TTC549 (cell line): ENCODE measurements at regions not wholly inside any gene's neighbourhood (a gene's known extent, or its start where the extent isn't known, plus 50 kb on each side); places are given as distances from the start of the nearest gene placed in this dataset.

ENCODE experiments used
- FAIRE-seq: peaks from 2 replicates; lab custom pipeline; 2012; peaks lifted over from hg19 to GRCh38; lab: Jason Lieb, UNC

- FAIRE-seq: no peak
These were observed 370.2 kb downstream of the DUSP10 start for GRCh38 chr1:221371705-221372104.

GRCh38 chr1:221373795-221374194 is 368.1 kb downstream of the DUSP10 start:
- no peak for FAIRE-seq

GRCh38 chr1:221376286-221376685 is 365.6 kb downstream of the DUSP10 start:
- FAIRE-seq: no peak

GRCh38 chr1:221381910-221382623 is 359.8 kb downstream of the DUSP10 start:
- no peak for FAIRE-seq

GRCh38 chr1:221392453-221392852 is 349.4 kb downstream of the DUSP10 start:
- no peak for FAIRE-seq

DNA sequence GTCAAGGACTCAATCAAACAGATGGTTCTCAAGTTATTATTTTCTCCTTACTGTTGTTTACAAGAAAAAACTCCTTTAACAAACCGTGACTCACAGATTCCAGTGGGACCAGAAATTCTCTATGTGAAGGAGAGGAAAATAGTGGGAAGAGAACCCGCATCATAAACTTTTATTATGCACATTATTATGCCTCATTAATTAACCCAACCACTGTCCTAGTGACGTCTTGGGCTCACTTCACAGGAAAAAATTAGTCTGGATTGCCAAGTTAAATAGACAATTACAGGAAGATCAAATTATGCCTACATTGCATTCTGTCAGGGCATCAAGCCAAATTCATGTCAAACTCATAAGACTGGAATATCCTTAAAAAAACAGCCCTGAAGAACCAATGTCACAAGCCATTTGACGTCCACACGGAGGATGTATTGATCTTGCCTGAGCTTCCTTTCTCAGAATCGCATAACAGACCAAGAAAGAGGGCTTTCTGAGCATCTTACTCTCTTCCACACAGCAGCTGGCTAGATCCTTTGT is 347.8 kb downstream of the DUSP10 start:
- no peak for FAIRE-seq

GRCh38 chr1:221396526-221396925 is 345.4 kb downstream of the DUSP10 start:
- FAIRE-seq: no peak

DNA sequence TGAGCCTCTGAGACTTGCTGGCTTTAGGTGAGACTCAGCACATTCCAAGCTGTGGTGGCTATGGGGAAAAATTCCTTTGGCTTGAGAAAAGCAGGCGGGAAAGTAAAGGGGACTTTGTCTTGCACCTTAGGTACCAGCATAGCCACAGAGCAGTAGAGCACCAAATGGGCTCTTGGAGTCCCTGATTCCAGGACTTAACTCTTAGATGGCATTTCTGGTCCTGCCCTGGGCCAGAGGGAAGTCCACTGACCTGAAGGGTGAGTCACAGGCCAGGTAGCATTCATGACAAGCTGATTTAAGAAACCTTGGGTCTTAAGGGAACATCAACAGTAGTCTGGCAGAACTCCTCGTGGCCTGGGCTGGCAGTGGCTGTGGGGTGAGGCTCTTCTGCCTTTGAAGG is 344.7 kb downstream of the DUSP10 start:
- no peak for FAIRE-seq

- FAIRE-seq: no peak
These were observed 344.3 kb downstream of the DUSP10 start for GRCh38 chr1:221397606-221398005.

DNA sequence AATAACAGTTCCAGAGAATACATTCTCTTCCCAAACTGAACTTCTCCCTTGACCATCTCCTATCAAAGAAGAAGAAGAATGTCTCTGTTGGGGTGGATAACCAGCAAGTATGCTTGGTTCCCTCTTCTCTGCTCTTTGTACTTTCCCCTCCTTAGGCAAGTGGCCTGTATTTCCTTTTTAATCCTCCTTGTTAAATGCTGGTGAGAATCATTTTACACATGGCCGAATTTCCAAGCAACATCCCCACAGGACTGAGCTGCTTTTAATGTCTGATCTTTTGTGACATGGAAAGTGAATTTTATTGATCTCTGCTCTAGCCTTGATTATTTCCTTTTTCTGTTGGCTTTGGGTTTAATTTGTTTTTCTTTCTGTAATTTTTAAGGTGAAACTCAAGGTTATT is 336.7 kb downstream of the DUSP10 start:
- FAIRE-seq: no peak

GRCh38 chr1:221408117-221408803 is 333.6 kb downstream of the DUSP10 start:
- FAIRE-seq: no peak

- no peak for FAIRE-seq
These were observed 330.6 kb downstream of the DUSP10 start for GRCh38 chr1:221411283-221411682.

GRCh38 chr1:221414772-221415539 is 326.9 kb downstream of the DUSP10 start:
- no peak for FAIRE-seq

GRCh38 chr1:221415651-221416050 is 326.2 kb downstream of the DUSP10 start:
- FAIRE-seq: no peak

- FAIRE-seq: no peak
These were observed 325.7 kb downstream of the DUSP10 start for GRCh38 chr1:221416142-221416541.

GRCh38 chr1:221416723-221417122 is 325.2 kb downstream of the DUSP10 start:
- FAIRE-seq: no peak

DNA sequence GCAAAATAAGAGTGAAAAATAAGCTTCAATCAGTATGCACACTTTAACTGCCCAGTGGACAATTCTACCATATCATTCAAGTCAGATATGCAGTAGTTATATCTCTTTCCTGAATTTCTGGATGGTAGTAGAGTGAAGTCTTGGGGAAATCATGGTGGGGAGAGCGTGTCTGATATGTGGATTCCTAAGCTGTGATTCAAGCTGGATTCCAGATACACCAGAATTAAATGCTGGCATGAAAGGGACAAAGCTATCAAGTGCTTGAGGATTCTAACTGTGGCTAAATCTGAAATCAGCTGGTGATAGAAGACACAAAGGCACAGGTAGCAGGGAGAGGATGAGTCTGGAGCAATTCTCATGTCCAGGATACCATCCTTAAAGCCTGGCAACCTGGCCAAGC is 323.5 kb downstream of the DUSP10 start:
- FAIRE-seq: no peak

GRCh38 chr1:221419513-221420095 is 322.3 kb downstream of the DUSP10 start:
- FAIRE-seq: no peak

- FAIRE-seq: no peak
These were observed 312.6 kb downstream of the DUSP10 start for GRCh38 chr1:221429264-221429663.

GRCh38 chr1:221430152-221430960 is 311.5 kb downstream of the DUSP10 start:
- no peak for FAIRE-seq

GRCh38 chr1:221431068-221431651 is 310.7 kb downstream of the DUSP10 start:
- no peak for FAIRE-seq
